CD14-positive monocyte (primary cell): ENCODE measurements at regions not wholly inside any gene's neighbourhood (a gene's known extent, or its start where the extent isn't known, plus 50 kb on each side); places are given as distances from the start of the nearest gene placed in this dataset.

Experiments
- DNase-seq, 3 donors: peaks; one replicate each; pipeline ENCODE4 v3.0.0-alpha.2; 2011 to 2022
- H2AFZ ChIP-seq: 2 replicates; pipeline ENCODE4 v1.6.0; 2012; ENCODE audit warnings: mild to moderate bottlenecking, low read depth, low read length, inconsistent platforms; ENCODE audit not compliant: insufficient read depth, poor library complexity, severe bottlenecking
- H3K27ac ChIP-seq, 2 donors: 1 replicate in 1 of 2; 2 replicates in 1 of 2; pipeline ENCODE4 v1.5.1; 2012 to 2013; ENCODE audit warnings: low read length in 2 of 2, control low read depth in 1 of 2, inconsistent platforms in 1 of 2, low read depth in 1 of 2, mild to moderate bottlenecking in 1 of 2
- H3K27me3 ChIP-seq, 2 donors: one replicate each; pipeline versions ENCODE4 v1.6.0 to v1.6.1; 2011 to 2013; ENCODE audit warnings: low read length in 2 of 2; ENCODE audit not compliant: control insufficient read depth in 2 of 2, insufficient read depth in 2 of 2
- H3K36me3 ChIP-seq, 2 donors: replicated peaks in 1 of 2; 1 replicate in 1 of 2; 2 replicates in 1 of 2; pipeline versions ENCODE4 v1.5.1 to v1.6.1; 2012 to 2013; ENCODE audit warnings: low read length in 2 of 2, control low read depth in 1 of 2, inconsistent platforms in 1 of 2, mild to moderate bottlenecking in 1 of 2; ENCODE audit not compliant: insufficient read depth in 2 of 2, control insufficient read depth in 1 of 2
- H3K4me1 ChIP-seq, 2 donors: 1 replicate in 1 of 2; 2 replicates in 1 of 2; pipeline versions ENCODE4 v1.5.1 to v1.6.1; 2012 to 2013; ENCODE audit warnings: low read length in 2 of 2, control low read depth in 1 of 2, inconsistent platforms in 1 of 2, mild to moderate bottlenecking in 1 of 2, moderate library complexity in 1 of 2; ENCODE audit not compliant: insufficient read depth in 2 of 2, control insufficient read depth in 1 of 2
- H3K4me2 ChIP-seq: replicated peaks from 2 replicates; pipeline ENCODE3; 2012; ENCODE audit warnings: low read length, moderate library complexity, mild to moderate bottlenecking; ENCODE audit not compliant: poor library complexity, severe bottlenecking; ENCODE audit errors: extremely low read depth
- H3K4me3 ChIP-seq, 3 experiments: fragments of 200-600 bp in 1 of 3; sonication (generic) in 1 of 3; replicated peaks in 1 of 3; 1 replicate in 2 of 3; 2 replicates in 1 of 3; pipeline ENCODE4 v1.5.1; 2011 to 2013; ENCODE audit warnings: low read length in 3 of 3, mild to moderate bottlenecking in 3 of 3, control low read depth in 2 of 3, low read depth in 2 of 3, inconsistent platforms in 1 of 3, moderate library complexity in 1 of 3
- H3K79me2 ChIP-seq: 2 replicates; pipeline ENCODE4 v1.6.0; 2012; ENCODE audit warnings: mild to moderate bottlenecking, control low read depth, inconsistent platforms, low read length, moderate library complexity; ENCODE audit not compliant: insufficient read depth
- H3K9ac ChIP-seq: 2 replicates; pipeline ENCODE4 v1.6.0; 2017; ENCODE audit warnings: low read length, mild to moderate bottlenecking; ENCODE audit not compliant: insufficient read depth, poor library complexity, severe bottlenecking
- H3K9me3 ChIP-seq, 2 donors: replicated peaks in 1 of 2; 1 replicate in 1 of 2; 2 replicates in 1 of 2; pipeline versions ENCODE4 v1.5.1 to v1.6.1; 2012 to 2013; ENCODE audit warnings: low read length in 2 of 2, control low read depth in 1 of 2; ENCODE audit not compliant: control insufficient read depth in 1 of 2, insufficient read depth in 1 of 2
- H4K20me1 ChIP-seq: 2 replicates; pipeline ENCODE4 v1.6.0; 2012; ENCODE audit warnings: mild to moderate bottlenecking, low read length, control low read depth, moderate library complexity; ENCODE audit not compliant: insufficient read depth
- H3K27ac Mint-ChIP-seq, 7 donors: one replicate each; pipeline ENCODE4 v1.8.0; 2020; ENCODE audit warnings: mild to moderate bottlenecking in 7 of 7, mixed read lengths in 7 of 7, moderate library complexity in 6 of 7, inconsistent platforms in 2 of 7
- H3K27me3 Mint-ChIP-seq, 3 donors: one replicate each; pipeline ENCODE4 v1.8.0; 2021 to 2022; ENCODE audit warnings: low read depth in 3 of 3, mild to moderate bottlenecking in 3 of 3, mixed read lengths in 3 of 3, moderate library complexity in 3 of 3, inconsistent platforms in 1 of 3
- H3K36me3 Mint-ChIP-seq, 2 donors: one replicate each; pipeline ENCODE4 v1.8.0; 2020; ENCODE audit warnings: mixed read lengths in 2 of 2, inconsistent platforms in 1 of 2, mild to moderate bottlenecking in 1 of 2
- H3K4me1 Mint-ChIP-seq: one replicate; pipeline ENCODE4 v1.8.0; 2020; ENCODE audit warnings: mild to moderate bottlenecking, mixed read lengths
- H3K4me3 Mint-ChIP-seq, 2 donors: one replicate each; pipeline ENCODE4 v1.8.0; 2020; ENCODE audit warnings: mild to moderate bottlenecking in 2 of 2, mixed read lengths in 2 of 2, moderate library complexity in 1 of 2
- H3K9me3 Mint-ChIP-seq, 7 donors: one replicate each; pipeline ENCODE4 v1.8.0; 2020 to 2022; ENCODE audit warnings: mixed read lengths in 7 of 7, mild to moderate bottlenecking in 6 of 7, moderate library complexity in 6 of 7, inconsistent platforms in 2 of 7
- CTCF ChIP-seq: fragments of 200-600 bp; IDR thresholded peaks from one replicate; pipeline ENCODE4 v1.8.0; 2022; ENCODE audit warnings: antibody characterized with exemption, mild to moderate bottlenecking
- WGBS: methylation state at CpG from one replicate; pipeline ENCODE4 v1.1.5; 2013; ENCODE audit warnings: missing lambda C conversion rate; ENCODE audit not compliant: insufficient coverage; 5-methylcytosine and 5-hydroxymethylcytosine counted together
- intact Hi-C, 2 donors: fragments of 100-400 bp; cut with micrococcal nuclease; formaldehyde crosslinking; loops; one replicate each; pipeline versions ENCODE4 v1.15.0 to v1.15.1; 2023

DNA sequence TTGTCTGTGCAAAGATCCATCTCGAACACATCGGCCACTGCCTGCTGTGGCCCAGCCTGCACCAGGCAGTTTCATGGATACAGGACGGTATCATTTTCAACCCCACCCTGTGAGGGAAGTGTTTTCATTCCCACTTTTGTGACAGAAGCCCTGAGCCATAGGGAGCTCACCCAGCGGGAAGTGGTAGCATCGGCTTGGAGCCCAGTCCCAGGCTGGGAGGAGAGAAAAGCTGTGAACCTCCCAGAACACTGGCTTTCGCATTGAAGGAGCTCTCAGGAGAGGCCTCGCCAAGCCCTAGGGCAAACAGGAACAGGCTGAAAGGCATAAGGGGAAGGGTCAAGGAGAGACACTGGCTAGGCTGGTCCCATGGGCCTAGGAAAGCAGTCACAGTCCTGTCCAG is 166.1 kb downstream of the TFCP2L1 start:
- 100% methylated on average over 2 of the region's 7 CpGs for WGBS
- Mint-ChIP-seq H3K9me3 (peaks cover 0 to 2% (median 0%) of the 10 kb centered on the region in 7 donors), H3K4me1 (no peaks in the 10 kb centered on the region), H3K36me3 (no peaks in the 10 kb centered on the region), H3K27ac (no peak overlapping the region), H3K4me3 (no peak overlapping the region), H3K27me3 (peaks cover 0 to 6% (median 2%) of the 10 kb centered on the region in 3 donors)
- Histone ChIP-seq H3K27ac (no peak overlapping the region), H3K79me2 (no peaks in the 10 kb centered on the region), H2AFZ (no peak overlapping the region), H3K4me3 (no peak overlapping the region), H4K20me1 (no peaks in the 10 kb centered on the region), H3K9me3 (no peaks in the 10 kb centered on the region), H3K36me3 (no peaks in the 10 kb centered on the region), H3K4me2 (no peak overlapping the region), H3K9ac (no peak overlapping the region), H3K27me3 (no peaks in the 10 kb centered on the region), H3K4me1 (no peaks in the 10 kb centered on the region)
- no peak for DNase-seq
- intact Hi-C loops: no loop called here
- TF ChIP-seq CTCF: no peak

GRCh38 chr2:121120411-121120810 is 164.6 kb downstream of the TFCP2L1 start:
- Mint-ChIP-seq H3K36me3 (no peaks in the 10 kb centered on the region), H3K27ac (no peak overlapping the region), H3K27me3 (peaks cover 2 to 5% (median 4%) of the 10 kb centered on the region in 3 donors), H3K9me3 (peaks cover 3 to 8% (median 6%) of the 10 kb centered on the region in 7 donors), H3K4me1 (no peaks in the 10 kb centered on the region), H3K4me3 (no peak overlapping the region)
- no peaks in the 10 kb centered on the region for H3K27me3 ChIP-seq
- intact Hi-C loops: loop anchor here in 1 of 2 donors (10.0 kb wide), 1 partner anchor 234 kb away; no protein-coding TSS in a partner anchor
- H3K9me3 ChIP-seq: peaks cover 5 to 8% of the 10 kb centered on the region in 2 donors
- WGBS: 98% methylated on average over 8 of the region's 8 CpGs
- H3K4me2 ChIP-seq: no peak overlapping the region
- no peak overlapping the region for H3K9ac ChIP-seq
- H2AFZ ChIP-seq: no peak overlapping the region
- H3K4me3 ChIP-seq: no peak overlapping the region
- no peaks in the 10 kb centered on the region for H3K36me3 ChIP-seq
- DNase-seq: no peak
- H3K4me1 ChIP-seq: no peaks in the 10 kb centered on the region
- H4K20me1 ChIP-seq: no peaks in the 10 kb centered on the region
- H3K79me2 ChIP-seq: no peaks in the 10 kb centered on the region
- TF ChIP-seq CTCF: no peak
- H3K27ac ChIP-seq: no peak overlapping the region
